GM12878 (cell line): ENCODE measurements at regions not wholly inside any gene's neighbourhood (a gene's known extent, or its start where the extent isn't known, plus 50 kb on each side); places are given as distances from the start of the nearest gene placed in this dataset.

Experiments used
- ATAC-seq: fragments of 200-7000 bp; cut with Tn5 transposase; 3 replicates; pipeline ENCODE4 v1.9.1; 2020; ENCODE audit warnings: mild to moderate bottlenecking, moderate library complexity
- BruUV-seq: library from RNA; stranded (reverse); fragments of 400-500 nt; replicated peaks from 2 replicates; lab custom pipeline; 2021; lab: Mats Ljungman, UMichigan
- CTCF ChIA-PET: fragments of 300-600 bp; sonication (Branson Sonifier 250); formaldehyde crosslinking; extraction: SDS; loops from one replicate; lab custom pipeline; 2021; ENCODE audit warnings: inconsistent platforms; lab: Yijun Ruan, JAX
- POLR2A ChIA-PET: fragments of 350-600 bp; formaldehyde crosslinking; extraction: SDS; loops from one replicate; lab custom pipeline; 2021; ENCODE audit warnings: inconsistent platforms; lab: Charles Lee
- RAD21 ChIA-PET: fragments of 300-600 bp; sonication (Branson Sonifier 250); formaldehyde crosslinking; loops from one replicate; lab custom pipeline; 2023; ENCODE audit warnings: antibody characterized with exemption; ENCODE audit not compliant: unreplicated experiment; lab: Charles Lee
- SMC1A ChIA-PET: fragments of 300-600 bp; sonication (Branson Sonifier 250); formaldehyde crosslinking; loops from one replicate; lab custom pipeline; 2023; ENCODE audit not compliant: unreplicated experiment, uncharacterized antibody; lab: Charles Lee
- DNase-seq: peaks from one replicate; pipeline ENCODE4 v3.0.0-alpha.2; 2011; ENCODE audit warnings: low read depth, low spot score
- FAIRE-seq: peaks from 3 replicates; lab custom pipeline; 2011; peaks lifted over from hg19 to GRCh38; lab: Jason Lieb, UNC
- H2AFZ ChIP-seq: 2 replicates; pipeline ENCODE4 v1.6.0; 2011; ENCODE audit warnings: low read depth, low read length, control low read depth; ENCODE audit not compliant: control insufficient read depth
- H3K27ac ChIP-seq: 2 replicates; pipeline ENCODE4 v1.5.1; 2011; ENCODE audit warnings: control low read depth; ENCODE audit not compliant: control insufficient read depth, insufficient read depth
- H3K27me3 ChIP-seq, 2 experiments: replicated peaks in 1 of 2; 2 replicates each; pipeline versions ENCODE4 v1.6.0 to v1.6.1; 2011; ENCODE audit warnings: low read length in 1 of 2; ENCODE audit not compliant: control insufficient read depth in 2 of 2, insufficient read depth in 2 of 2
- H3K36me3 ChIP-seq, 2 experiments: 2 replicates each; pipeline ENCODE4 v1.5.1; 2011; ENCODE audit warnings: low read length in 1 of 2; ENCODE audit not compliant: control insufficient read depth in 2 of 2, insufficient read depth in 2 of 2
- H3K4me1 ChIP-seq: 2 replicates; pipeline ENCODE4 v1.6.1; 2011; ENCODE audit warnings: mild to moderate bottlenecking, low read length, moderate library complexity, mixed read lengths; ENCODE audit not compliant: control insufficient read depth, insufficient read depth
- H3K4me2 ChIP-seq: 2 replicates; pipeline ENCODE4 v1.6.0; 2011; ENCODE audit warnings: control low read depth; ENCODE audit not compliant: control insufficient read depth, insufficient read depth
- H3K4me3 ChIP-seq: fragments of 200-600 bp; sonication (generic); 2 replicates; pipeline ENCODE4 v1.5.1; 2016
- H3K79me2 ChIP-seq: 2 replicates; pipeline ENCODE4 v1.6.0; 2011; ENCODE audit warnings: low read length; ENCODE audit not compliant: control insufficient read depth, insufficient read depth
- H3K9ac ChIP-seq: 2 replicates; pipeline ENCODE4 v1.8.0; 2011; ENCODE audit warnings: low read length, control low read depth, mixed read lengths; ENCODE audit not compliant: control insufficient read depth, insufficient read depth
- H3K9me3 ChIP-seq: replicated peaks from 3 replicates; pipeline ENCODE4 v1.5.1; 2011; ENCODE audit warnings: mild to moderate bottlenecking, low read length; ENCODE audit not compliant: control insufficient read depth, insufficient read depth
- H4K20me1 ChIP-seq: 2 replicates; pipeline ENCODE4 v1.6.0; 2011; ENCODE audit not compliant: control insufficient read depth, insufficient read depth
- CBFB ChIP-seq: IDR thresholded peaks from 2 replicates; pipeline ENCODE4 v1.6.1; 2016; ENCODE audit warnings: antibody characterized with exemption, low read depth
- CREM ChIP-seq: IDR thresholded peaks from 2 replicates; pipeline ENCODE4 v1.6.1; 2014; ENCODE audit warnings: antibody characterized with exemption, low read depth
- ETV6 ChIP-seq, 2 experiments: fragments of 450-650 bp in 1 of 2; IDR thresholded peaks in 1 of 2; conservative IDR thresholded peaks in 1 of 2; 2 replicates each; pipeline ENCODE4 v1.6.1; 2014; ENCODE audit warnings: antibody characterized with exemption in 1 of 2, borderline replicate concordance in 1 of 2, low read depth in 1 of 2, mild to moderate bottlenecking in 1 of 2, moderate library complexity in 1 of 2
- HDGF ChIP-seq: fragments of 450-650 bp; IDR thresholded peaks from 2 replicates; pipeline ENCODE4 v1.6.1; 2016; ENCODE audit warnings: antibody characterized with exemption
- IKZF2 ChIP-seq, 2 experiments: fragments of 450-650 bp; IDR thresholded peaks; 2 replicates each; pipeline ENCODE4 v1.6.1; 2017; ENCODE audit warnings: mild to moderate bottlenecking in 2 of 2, moderate library complexity in 2 of 2
- NR2C1 ChIP-seq: fragments of 450-650 bp; IDR thresholded peaks from 2 replicates; pipeline ENCODE4 v1.6.1; 2017; ENCODE audit warnings: antibody characterized with exemption, mild to moderate bottlenecking, moderate library complexity
- POLR2A ChIP-seq: IDR thresholded peaks from 2 replicates; pipeline ENCODE4 v1.6.1; 2011; ENCODE audit warnings: low read depth, mild to moderate bottlenecking, low read length
- POLR2AphosphoS5 ChIP-seq: IDR thresholded peaks from 2 replicates; pipeline ENCODE4 v1.6.1; 2011; ENCODE audit warnings: mild to moderate bottlenecking, low read length, inconsistent platforms
- SMAD5 ChIP-seq: IDR thresholded peaks from 2 replicates; pipeline ENCODE4 v1.6.1; 2016; ENCODE audit warnings: antibody characterized with exemption, low read depth
- SPI1 ChIP-seq: IDR thresholded peaks from 2 replicates; pipeline ENCODE4 v1.6.1; 2011; ENCODE audit warnings: low read depth, mild to moderate bottlenecking, low read length, moderate library complexity, borderline replicate concordance; ENCODE audit not compliant: insufficient read depth
- WGBS: methylation state at CpG from one replicate; pipeline ENCODE4 v1.1.6; 2016; ENCODE audit warnings: low lambda C conversion rate; ENCODE audit not compliant: insufficient replicate concordance, insufficient coverage; ENCODE audit errors: missing lambda C conversion rate; 5-methylcytosine and 5-hydroxymethylcytosine counted together
- in situ Hi-C: fragments of 300-500 bp; cut with MboI; formaldehyde crosslinking; loops from 9 replicates; pipeline ENCODE4 v1.14.3; 2018; ENCODE audit warnings: mixed read lengths
- intact Hi-C: fragments of 100-400 bp; cut with micrococcal nuclease; formaldehyde crosslinking; loops from one replicate; pipeline ENCODE4 v1.14.2; 2022; ENCODE audit not compliant: unreplicated experiment

DNA sequence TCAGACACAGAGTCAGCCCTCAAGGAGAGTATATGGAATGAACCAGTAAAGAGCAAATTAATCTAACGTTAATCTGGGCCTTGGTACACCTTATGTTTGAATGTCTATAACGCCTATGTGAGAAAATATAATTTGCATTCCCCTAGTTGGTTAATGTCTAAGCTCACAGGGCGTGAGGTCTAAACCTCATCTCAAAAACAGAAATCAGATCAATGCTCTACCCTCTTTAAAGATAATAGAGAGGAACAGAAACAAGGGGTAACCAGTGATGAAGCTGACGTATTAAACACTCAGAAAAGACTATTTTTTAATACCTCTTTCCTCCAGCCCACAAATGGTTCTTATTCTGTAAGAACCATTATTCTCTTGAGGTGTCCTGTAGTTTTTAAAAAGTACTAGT lies 369.2 kb upstream of the NOCT start:
- no peaks in the 10 kb centered on the region for H3K36me3 ChIP-seq
- H3K4me2 ChIP-seq = no peak overlapping the region
- CTCF ChIA-PET = interaction anchor here (1.2 to 1.5 kb wide), 4 partner anchors 9 to 610 kb away, joined by 3 to 4 read pairs (median 3); no protein-coding TSS in a partner anchor
- BruUV-seq = no TSS peak
- no peak overlapping the region for H3K4me3 ChIP-seq
- intact Hi-C loops (no loop called here), in situ Hi-C loops (no loop called here)
- no peaks in the 10 kb centered on the region for H3K9me3 ChIP-seq
- no peak for FAIRE-seq
- peak; percentile 56 for ATAC-seq
- H2AFZ ChIP-seq = no peak overlapping the region
- TF ChIP-seq SMAD5 (no peak), NR2C1 (no peak), SPI1 (peak; percentile 28; the same call in 1 of the 2 replicates)
- no peaks in the 10 kb centered on the region for H3K4me1 ChIP-seq
- POLR2A ChIA-PET = interaction anchor here (0.6 to 1.2 kb wide), 2 partner anchors 26 to 84 kb away, joined by 3 to 5 read pairs; no protein-coding TSS in a partner anchor
- H3K27ac ChIP-seq = no peak overlapping the region
- no peak overlapping the region for H3K9ac ChIP-seq
- WGBS = 6% methylated on average over 4 of the region's 4 CpGs
- no peaks in the 10 kb centered on the region for H3K79me2 ChIP-seq
- RAD21 ChIA-PET = interaction anchor here (0.6 to 2.1 kb wide), 5 partner anchors 18 to 464 kb away, joined by 3 to 9 read pairs (median 3); no protein-coding TSS in a partner anchor
- no peaks in the 10 kb centered on the region for H3K27me3 ChIP-seq
- no peak for DNase-seq
- H4K20me1 ChIP-seq = no peaks in the 10 kb centered on the region
- SMC1A ChIA-PET = interaction anchor here (1.1 to 2.4 kb wide), 7 partner anchors 11 to 48 kb away, joined by 4 to 11 read pairs (median 5); no protein-coding TSS in a partner anchor

DNA sequence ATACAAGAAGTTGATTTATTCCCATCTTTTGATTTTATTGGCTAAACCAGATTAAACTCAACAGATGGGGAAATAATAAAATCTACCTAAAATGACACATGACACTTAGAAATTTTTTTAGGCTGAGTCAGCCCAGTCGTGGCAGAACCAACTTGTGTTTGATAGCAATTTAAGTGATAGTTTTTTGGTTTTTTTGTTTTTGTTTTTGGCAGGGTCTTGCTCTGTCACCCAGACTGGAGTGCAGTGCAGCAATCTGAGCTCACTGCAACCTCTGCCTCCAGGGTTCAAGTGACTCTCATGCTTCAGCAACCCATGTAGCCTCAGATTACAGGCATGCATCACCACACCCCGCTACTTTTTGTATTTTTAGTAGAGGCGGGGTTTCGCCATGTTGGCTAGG lies 370.3 kb upstream of the NOCT start:
- Histone ChIP-seq H3K36me3 (no peaks in the 10 kb centered on the region), H3K9ac (no peak overlapping the region), H2AFZ (no peak overlapping the region), H3K4me3 (no peak overlapping the region), H3K4me1 (no peaks in the 10 kb centered on the region), H4K20me1 (no peaks in the 10 kb centered on the region), H3K27ac (no peak overlapping the region), H3K79me2 (no peaks in the 10 kb centered on the region), H3K9me3 (no peaks in the 10 kb centered on the region), H3K4me2 (no peak overlapping the region), H3K27me3 (no peaks in the 10 kb centered on the region)
- FAIRE-seq (no peak), DNase-seq (no peak), ATAC-seq (no peak)
- TF ChIP-seq POLR2AphosphoS5 (no peak), HDGF (no peak), IKZF2 (IDR thresholded peaks at IDR 0.05) (no peak), POLR2A (no peak), CREM (no peak), CBFB (no peak), ETV6 (conservative IDR thresholded peaks at IDR 0.05 in 1 of 2, IDR thresholded peaks at IDR 0.05 in 1 of 2; ENCODE audit: borderline replicate concordance in 1 of 2, low read depth in 1 of 2) (no peak)
- ChIA-PET RAD21 (interaction anchor here (0.6 to 1.2 kb wide), 2 partner anchors 28 to 35 kb away, joined by 3 to 4 read pairs; no protein-coding TSS in a partner anchor), SMC1A (interaction anchor here (1.5 to 2.3 kb wide), 2 partner anchors 19 to 47 kb away, joined by 4 to 5 read pairs; no protein-coding TSS in a partner anchor), POLR2A (no interaction called here), CTCF (no interaction called here)
- intact Hi-C loops (no loop called here), in situ Hi-C loops (no loop called here)
- 49% methylated on average over 4 of the region's 4 CpGs for WGBS
- no TSS peak for BruUV-seq
